Testis (tissue), 2 donors: ENCODE measurements at regions not wholly inside any gene's neighbourhood (a gene's known extent, or its start where the extent isn't known, plus 50 kb on each side); places are given as distances from the start of the nearest gene placed in this dataset.

ENCODE experiments used
- DNase-seq: peaks from one replicate; pipeline ENCODE4 v3.0.0-alpha.2; 2019
- H3K27ac ChIP-seq, 2 donors: fragments of 200-600 bp; sonication (generic); one replicate each; pipeline ENCODE4 v1.5.1; 2019
- H3K27me3 ChIP-seq: fragments of 200-600 bp; sonication (generic); one replicate; pipeline ENCODE4 v1.5.1; 2019
- H3K36me3 ChIP-seq: fragments of 200-600 bp; sonication (generic); one replicate; pipeline ENCODE4 v1.5.1; 2017; ENCODE audit warnings: low read depth; ENCODE audit errors: missing control alignments
- H3K4me1 ChIP-seq: fragments of 200-600 bp; sonication (generic); one replicate; pipeline ENCODE4 v1.5.1; 2019
- H3K4me3 ChIP-seq, 2 donors: fragments of 200-600 bp; sonication (generic); one replicate each; pipeline ENCODE4 v1.5.1; 2017 to 2019
- H3K9me3 ChIP-seq: fragments of 200-600 bp; sonication (generic); one replicate; pipeline ENCODE4 v1.5.1; 2017
- POLR2A ChIP-seq: fragments of 450-650 bp; IDR thresholded peaks from one replicate; pipeline ENCODE4 v1.6.1; 2017; ENCODE audit warnings: antibody characterized with exemption, mild to moderate bottlenecking, moderate library complexity
- WGBS, 2 donors: methylation state at CpG; one replicate each; pipeline ENCODE4 v1.1.5; 2018; 5-methylcytosine and 5-hydroxymethylcytosine counted together
- intact Hi-C: fragments of 100-400 bp; cut with DNase I; formaldehyde crosslinking; loops from one replicate; pipeline ENCODE4 v1.15.1; 2023; ENCODE audit warnings: low total_unique reads
- TF ChIP-seq, protein P1 (sequence below), 3 experiments: fragments of 450-650 bp in 2 of 3; fragments of 200-600 bp in 1 of 3; sonication (generic) in 1 of 3; IDR thresholded peaks; one replicate each; pipeline ENCODE4 v1.5.1; 2016 to 2019; ENCODE audit warnings: antibody characterized with exemption in 3 of 3, mild to moderate bottlenecking in 2 of 3, moderate library complexity in 1 of 3

DNA sequence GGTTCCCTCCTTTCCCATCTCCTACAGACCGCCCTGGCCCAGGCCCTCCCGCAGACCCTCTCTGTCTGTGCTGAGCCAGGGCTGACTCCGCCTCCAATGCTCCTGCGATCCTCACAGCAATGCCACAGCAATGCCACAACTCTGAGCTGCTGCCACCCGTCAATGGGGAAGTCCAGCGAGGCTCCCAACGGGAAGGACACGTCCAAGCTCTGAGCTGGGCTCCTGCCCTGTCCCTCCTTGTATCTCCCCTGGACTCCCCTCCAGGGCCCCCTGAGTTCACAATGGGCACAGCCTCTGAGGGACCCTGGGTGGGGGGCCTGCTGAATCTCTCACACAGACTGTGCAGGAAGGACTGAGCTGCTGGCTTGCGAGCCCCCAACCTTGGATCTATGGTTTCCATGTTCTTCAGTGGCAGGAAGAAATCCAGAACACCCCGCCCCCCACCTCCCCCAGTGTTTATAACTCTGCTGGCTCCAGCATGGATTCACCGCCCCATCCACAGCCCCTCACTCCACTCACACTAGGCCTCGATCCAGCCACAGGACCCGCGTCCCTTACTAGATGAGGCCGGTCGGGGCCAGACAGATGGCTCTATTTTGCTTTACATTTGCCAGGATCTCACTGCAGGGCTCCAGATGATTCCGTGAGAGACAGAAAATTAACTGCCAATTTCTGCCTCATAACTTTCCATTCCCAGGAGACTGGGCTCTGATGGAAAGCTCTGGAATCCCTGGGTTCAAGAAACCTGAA lies 338.0 kb downstream of the MATN1 start:
- 84 to 91% methylated on average over 12 to 17 of the region's 17 CpGs for whole genome bisulfite sequencing, 2 donors
- H3K9me3 ChIP-seq: no peaks in the 10 kb centered on the region
- no peaks in the 10 kb centered on the region for H3K27me3 ChIP-seq
- no peak for TF ChIP-seq POLR2A
- intact Hi-C loops: no loop called here
- H3K36me3 ChIP-seq: no peaks in the 10 kb centered on the region
- H3K27ac ChIP-seq: no peak overlapping the region
- H3K4me3 ChIP-seq: no peak overlapping the region
- H3K4me1 ChIP-seq: no peaks in the 10 kb centered on the region
- no peak for DNase-seq

DNA sequence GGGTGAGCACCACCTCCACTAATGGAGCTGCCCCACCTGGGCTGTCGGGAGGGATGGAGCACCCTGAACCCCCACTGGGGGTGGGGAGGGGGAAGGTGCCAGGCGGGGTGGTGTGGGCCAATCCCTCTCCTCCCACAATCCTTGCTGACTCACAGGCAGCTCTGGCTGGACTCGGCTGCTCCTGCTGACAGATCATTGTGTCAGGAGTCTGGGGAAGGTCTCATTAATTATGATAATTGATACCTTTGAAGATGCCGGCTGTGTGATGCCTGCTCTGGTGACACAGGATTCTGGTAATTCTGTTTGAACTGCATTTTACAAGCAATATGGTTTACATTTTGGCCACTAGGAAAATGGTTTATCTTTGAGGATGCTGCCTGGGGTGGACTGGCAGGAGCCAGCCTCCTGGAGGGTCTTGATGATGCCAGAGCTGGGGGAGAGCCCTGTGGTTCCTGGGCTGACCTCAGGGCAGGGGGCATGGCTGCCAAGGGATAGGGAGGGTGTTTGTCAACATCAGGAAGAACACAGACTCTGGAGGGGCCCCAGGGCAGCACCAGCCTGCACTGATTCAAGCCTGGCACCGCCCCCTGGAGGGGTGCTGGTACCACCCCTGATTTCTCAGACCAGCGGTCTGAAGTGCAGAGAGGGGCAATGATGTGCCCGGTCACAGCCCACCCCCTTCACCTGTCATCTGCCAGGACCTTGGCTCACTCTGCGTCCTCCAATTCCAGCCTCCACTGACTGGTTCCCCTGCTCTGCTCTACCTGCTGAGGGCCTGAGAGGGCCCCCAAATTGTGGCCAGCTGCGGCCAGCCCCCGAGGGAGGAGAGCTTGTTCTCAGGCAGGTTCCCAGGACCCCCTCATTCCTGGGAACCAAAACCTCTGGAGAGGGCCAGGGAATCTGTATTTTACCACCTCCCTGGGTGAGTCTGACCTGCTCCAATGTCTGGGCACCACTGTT lies 338.8 kb downstream of the MATN1 start:
- Histone ChIP-seq H3K4me3 (no peak overlapping the region), H3K9me3 (no peaks in the 10 kb centered on the region), H3K36me3 (no peaks in the 10 kb centered on the region), H3K27me3 (no peaks in the 10 kb centered on the region), H3K4me1 (peaks cover 8% of the 10 kb centered on the region), H3K27ac (no peak overlapping the region)
- no peak for DNase-seq
- 80 to 82% methylated on average over 5 to 10 of the region's 10 CpGs for WGBS, 2 donors
- no peak for TF ChIP-seq POLR2A
- TF ChIP-seq, protein P1, sequence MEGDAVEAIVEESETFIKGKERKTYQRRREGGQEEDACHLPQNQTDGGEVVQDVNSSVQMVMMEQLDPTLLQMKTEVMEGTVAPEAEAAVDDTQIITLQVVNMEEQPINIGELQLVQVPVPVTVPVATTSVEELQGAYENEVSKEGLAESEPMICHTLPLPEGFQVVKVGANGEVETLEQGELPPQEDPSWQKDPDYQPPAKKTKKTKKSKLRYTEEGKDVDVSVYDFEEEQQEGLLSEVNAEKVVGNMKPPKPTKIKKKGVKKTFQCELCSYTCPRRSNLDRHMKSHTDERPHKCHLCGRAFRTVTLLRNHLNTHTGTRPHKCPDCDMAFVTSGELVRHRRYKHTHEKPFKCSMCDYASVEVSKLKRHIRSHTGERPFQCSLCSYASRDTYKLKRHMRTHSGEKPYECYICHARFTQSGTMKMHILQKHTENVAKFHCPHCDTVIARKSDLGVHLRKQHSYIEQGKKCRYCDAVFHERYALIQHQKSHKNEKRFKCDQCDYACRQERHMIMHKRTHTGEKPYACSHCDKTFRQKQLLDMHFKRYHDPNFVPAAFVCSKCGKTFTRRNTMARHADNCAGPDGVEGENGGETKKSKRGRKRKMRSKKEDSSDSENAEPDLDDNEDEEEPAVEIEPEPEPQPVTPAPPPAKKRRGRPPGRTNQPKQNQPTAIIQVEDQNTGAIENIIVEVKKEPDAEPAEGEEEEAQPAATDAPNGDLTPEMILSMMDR (IDR thresholded peaks at IDR 0.05): no peak
- intact Hi-C loops: no loop called here

DNA sequence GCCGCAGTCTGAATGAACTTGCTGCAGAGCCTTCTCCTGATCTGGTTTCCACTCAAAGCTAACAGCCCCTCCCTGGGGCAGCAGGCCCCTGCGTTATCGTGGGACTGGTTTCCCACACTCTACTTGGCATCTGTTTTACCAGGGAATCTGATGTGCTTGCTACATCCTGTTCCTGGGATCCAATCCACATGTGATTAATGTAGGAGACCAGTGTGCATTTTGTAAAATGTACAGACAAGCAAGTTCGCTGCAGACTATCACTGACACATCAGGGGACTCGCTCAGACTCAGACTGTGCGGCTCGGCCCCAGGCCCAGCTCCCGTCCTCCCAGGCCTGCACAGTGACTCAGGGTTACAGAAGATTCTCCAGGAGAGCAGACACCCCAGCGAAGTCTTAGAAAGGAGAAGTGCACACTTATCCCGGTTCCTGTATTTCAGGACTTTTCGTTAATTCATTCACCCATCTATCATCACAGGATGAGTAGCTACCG lies 340.1 kb downstream of the MATN1 start:
- WGBS, 2 donors: 53 to 54% methylated on average over 12 of the region's 12 CpGs
- no peak overlapping the region for H3K27ac ChIP-seq
- DNase-seq: no peak
- no peak for TF ChIP-seq POLR2A
- TF ChIP-seq, protein P1 (IDR thresholded peaks at IDR 0.05): no peak
- peaks cover 15% of the 10 kb centered on the region for H3K4me1 ChIP-seq
- H3K36me3 ChIP-seq: no peaks in the 10 kb centered on the region
- intact Hi-C loops: no loop called here
- no peak overlapping the region for H3K4me3 ChIP-seq
- no peaks in the 10 kb centered on the region for H3K27me3 ChIP-seq
- H3K9me3 ChIP-seq: no peaks in the 10 kb centered on the region

DNA sequence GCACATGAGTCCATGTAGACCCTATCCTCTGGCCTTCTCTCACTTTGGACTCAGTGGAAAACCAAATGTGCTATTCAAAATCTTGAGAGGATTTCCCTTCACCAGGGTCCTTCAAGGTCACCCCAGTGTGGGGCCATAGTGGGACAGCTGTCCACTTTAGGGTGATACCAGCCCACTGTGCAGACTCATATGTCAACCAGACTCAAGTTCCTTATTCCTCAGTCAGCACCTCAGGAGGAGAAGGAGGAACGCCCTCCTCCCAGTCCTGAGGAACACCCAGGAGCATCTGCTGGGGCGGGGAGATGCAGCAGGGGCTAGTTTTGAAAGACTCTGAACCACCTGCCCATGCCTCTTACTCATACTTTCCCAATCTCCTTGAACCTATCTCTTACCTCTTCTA lies 340.9 kb downstream of the MATN1 start:
- 82 to 94% methylated on average over 2 of the region's 2 CpGs for WGBS, 2 donors
- Histone ChIP-seq H3K36me3 (no peaks in the 10 kb centered on the region), H3K27me3 (no peaks in the 10 kb centered on the region), H3K9me3 (no peaks in the 10 kb centered on the region), H3K4me1 (peaks cover 15% of the 10 kb centered on the region), H3K27ac (no peak overlapping the region), H3K4me3 (no peak overlapping the region)
- TF ChIP-seq, protein P1 (IDR thresholded peaks at IDR 0.05): no peak
- TF ChIP-seq POLR2A: no peak
- intact Hi-C loops: no loop called here
- no peak for DNase-seq

DNA sequence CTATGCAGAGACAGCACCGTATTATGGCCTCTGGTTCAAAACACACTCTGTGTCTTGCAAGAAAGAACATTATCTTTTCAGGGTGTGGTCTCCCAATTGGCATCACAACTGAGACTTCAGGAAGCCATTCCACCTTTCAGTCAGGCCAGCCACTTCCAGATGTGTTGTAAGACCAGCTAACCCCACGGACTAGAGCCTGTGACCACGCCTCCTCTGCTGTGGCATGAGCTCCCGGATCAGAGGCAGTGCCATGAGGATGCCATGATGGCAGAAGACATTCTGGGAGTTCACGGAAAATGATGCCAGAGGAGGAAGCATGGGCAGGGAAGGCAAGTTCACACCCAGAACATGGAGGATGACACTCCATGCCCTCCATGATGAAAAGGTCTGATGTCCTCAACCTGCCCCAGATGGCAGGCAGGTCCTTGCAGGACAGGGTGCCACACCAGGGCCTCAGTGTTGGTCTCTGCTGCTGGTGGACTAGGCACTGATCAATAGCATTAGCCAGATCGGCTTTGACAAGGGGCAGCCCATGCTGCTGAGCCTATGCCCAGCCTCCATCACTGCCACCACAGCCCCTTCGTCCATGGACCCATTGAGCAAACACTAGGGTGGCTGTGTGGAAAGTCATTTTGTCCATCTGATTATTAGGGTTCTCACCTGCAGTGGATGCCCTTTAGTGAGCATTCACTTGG lies 341.6 kb downstream of the MATN1 start:
- Histone ChIP-seq H3K9me3 (no peaks in the 10 kb centered on the region), H3K27ac (no peak overlapping the region), H3K27me3 (no peaks in the 10 kb centered on the region), H3K36me3 (no peaks in the 10 kb centered on the region), H3K4me3 (no peak overlapping the region), H3K4me1 (peaks cover 15% of the 10 kb centered on the region)
- TF ChIP-seq, protein P1 (IDR thresholded peaks at IDR 0.05): no peak
- no peak for TF ChIP-seq POLR2A
- DNase-seq: no peak
- intact Hi-C loops: no loop called here
- WGBS, 2 donors: 87 to 97% methylated on average over 7 of the region's 7 CpGs
